K562 (cell line): ENCODE measurements at regions not wholly inside any gene's neighbourhood (a gene's known extent, or its start where the extent isn't known, plus 50 kb on each side); places are given as distances from the start of the nearest gene placed in this dataset.
A peak's percentile ranks its signal among the peaks of the same experiment; 100 is the strongest.

Experiments used
- FOXK2 ChIP-seq, 2 experiments: fragments of 450-650 bp; IDR thresholded peaks in 1 of 2; conservative IDR thresholded peaks in 1 of 2; 2 replicates each; pipeline ENCODE4 v1.6.1; 2016; ENCODE audit warnings: low read depth in 2 of 2, mild to moderate bottlenecking in 1 of 2
- HEY1 ChIP-seq: fragments of 250-450 bp; sonication (Bioruptor Pico); IDR thresholded peaks from 2 replicates; pipeline ENCODE4 v1.5.0; 2020; ENCODE audit warnings: mild to moderate bottlenecking, moderate library complexity, borderline replicate concordance
- HNRNPL ChIP-seq: fragments of 200-400 bp; formaldehyde crosslinking; IDR thresholded peaks from 2 replicates; pipeline ENCODE4 v1.6.1; 2017; ENCODE audit warnings: low read depth, mild to moderate bottlenecking, low read length
- HOXB6 ChIP-seq: fragments of 250-450 bp; sonication (Bioruptor Pico); IDR thresholded peaks from 2 replicates; pipeline ENCODE4 v1.5.1; 2022; ENCODE audit warnings: mild to moderate bottlenecking, borderline replicate concordance
- KDM2B ChIP-seq: fragments of 250-450 bp; sonication (Bioruptor Pico); IDR thresholded peaks from 2 replicates; pipeline ENCODE4 v1.8.0; 2021; ENCODE audit warnings: mild to moderate bottlenecking, moderate library complexity
- NFE2L1 ChIP-seq: fragments of 450-650 bp; IDR thresholded peaks from 2 replicates; pipeline ENCODE4 v1.6.1; 2016; ENCODE audit warnings: missing genetic modification characterization, low read depth, mild to moderate bottlenecking, missing compliant biosample characterization, moderate library complexity, borderline replicate concordance
- OTX1 ChIP-seq: fragments of 450-650 bp; formaldehyde crosslinking; IDR thresholded peaks from 2 replicates; pipeline ENCODE4 v1.4.0; 2022; ENCODE audit warnings: mild to moderate bottlenecking
- RFX7 ChIP-seq: fragments of 250-450 bp; sonication (Bioruptor Pico); IDR thresholded peaks from 2 replicates; pipeline ENCODE4 v1.5.1; 2021; ENCODE audit warnings: mild to moderate bottlenecking
- ZFPM2 ChIP-seq: fragments of 250-450 bp; sonication (Bioruptor Pico); IDR thresholded peaks from 2 replicates; pipeline ENCODE4 v1.5.1; 2022; ENCODE audit warnings: mild to moderate bottlenecking
- ZNF280A ChIP-seq: fragments of 450-650 bp; IDR thresholded peaks from 2 replicates; pipeline ENCODE4 v1.6.1; 2018; ENCODE audit warnings: mild to moderate bottlenecking, low read depth; ENCODE audit not compliant: partially characterized antibody
- TF ChIP-seq, protein P1 (sequence below): IDR thresholded peaks from 2 replicates; pipeline ENCODE4 v1.6.1; 2011; ENCODE audit not compliant: insufficient read length; ENCODE audit errors: extremely low read depth
- TF ChIP-seq, protein P2 (sequence below), 2 experiments: fragments of 450-650 bp; formaldehyde crosslinking in 1 of 2; IDR thresholded peaks; 2 replicates each; pipeline versions ENCODE4 v1.4.0 to v1.6.1; 2014 to 2020; ENCODE audit warnings: mild to moderate bottlenecking in 2 of 2, borderline replicate concordance in 1 of 2, low read depth in 1 of 2
- TF ChIP-seq, protein P3 (sequence below): sonication (generic); formaldehyde crosslinking; IDR thresholded peaks from 2 replicates; pipeline ENCODE4 v1.8.1; 2023; ENCODE audit warnings: mild to moderate bottlenecking, missing genetic modification reagents

DNA sequence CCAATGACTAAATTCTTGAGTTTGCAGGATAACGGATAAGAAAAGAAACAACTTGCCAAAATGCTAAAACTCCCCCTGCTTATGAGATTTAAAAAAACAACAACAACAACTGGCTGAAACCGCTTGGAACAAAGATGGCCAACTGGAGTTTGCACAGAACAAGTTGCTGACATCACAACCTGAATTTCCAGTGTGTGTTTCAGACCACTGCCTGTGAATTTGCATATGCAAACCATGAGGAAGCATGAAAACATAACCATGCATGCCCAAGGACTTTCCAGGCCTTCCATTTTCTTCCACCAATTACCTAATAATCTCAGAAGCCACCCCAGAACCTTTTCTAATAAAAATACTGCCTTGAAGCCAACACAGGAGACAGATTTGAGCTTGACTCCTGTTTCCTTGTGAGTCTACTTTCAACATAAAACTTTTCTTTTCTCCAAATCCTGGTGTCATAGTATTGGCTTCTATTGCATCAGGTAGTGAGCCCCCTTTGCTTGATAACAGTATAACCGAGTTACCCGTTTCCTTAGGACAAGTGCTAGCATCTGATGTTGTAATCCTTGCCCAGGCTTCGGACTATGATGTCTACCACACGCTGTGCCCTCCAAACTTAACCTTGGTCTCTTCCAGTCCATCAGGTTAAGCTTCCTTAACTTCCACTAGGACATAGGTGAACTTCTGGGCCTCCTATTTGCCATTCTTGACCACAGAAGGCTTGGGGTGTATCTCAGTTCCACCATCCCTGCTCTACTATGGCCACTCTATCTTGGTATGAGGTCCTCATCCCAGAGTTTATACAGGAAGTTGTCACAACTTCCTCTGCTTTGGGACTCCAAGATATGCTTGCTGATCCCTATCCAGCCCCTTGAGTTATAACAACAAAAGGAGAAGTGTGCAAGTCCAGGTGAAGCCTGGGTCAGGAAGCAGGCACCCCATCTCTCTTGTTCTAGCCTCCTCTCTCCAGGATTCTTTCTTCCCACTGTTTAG is 385.5 kb upstream of the INTU start (continued):
- TF ChIP-seq, protein P1, sequence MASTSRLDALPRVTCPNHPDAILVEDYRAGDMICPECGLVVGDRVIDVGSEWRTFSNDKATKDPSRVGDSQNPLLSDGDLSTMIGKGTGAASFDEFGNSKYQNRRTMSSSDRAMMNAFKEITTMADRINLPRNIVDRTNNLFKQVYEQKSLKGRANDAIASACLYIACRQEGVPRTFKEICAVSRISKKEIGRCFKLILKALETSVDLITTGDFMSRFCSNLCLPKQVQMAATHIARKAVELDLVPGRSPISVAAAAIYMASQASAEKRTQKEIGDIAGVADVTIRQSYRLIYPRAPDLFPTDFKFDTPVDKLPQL, result no peak
- no peak for TF ChIP-seq ZNF280A
- no peak for TF ChIP-seq NFE2L1 (tag)
- TF ChIP-seq HNRNPL, result no peak
- no peak for TF ChIP-seq ZFPM2 (CRISPR knock-in tag)
- TF ChIP-seq, protein P2, sequence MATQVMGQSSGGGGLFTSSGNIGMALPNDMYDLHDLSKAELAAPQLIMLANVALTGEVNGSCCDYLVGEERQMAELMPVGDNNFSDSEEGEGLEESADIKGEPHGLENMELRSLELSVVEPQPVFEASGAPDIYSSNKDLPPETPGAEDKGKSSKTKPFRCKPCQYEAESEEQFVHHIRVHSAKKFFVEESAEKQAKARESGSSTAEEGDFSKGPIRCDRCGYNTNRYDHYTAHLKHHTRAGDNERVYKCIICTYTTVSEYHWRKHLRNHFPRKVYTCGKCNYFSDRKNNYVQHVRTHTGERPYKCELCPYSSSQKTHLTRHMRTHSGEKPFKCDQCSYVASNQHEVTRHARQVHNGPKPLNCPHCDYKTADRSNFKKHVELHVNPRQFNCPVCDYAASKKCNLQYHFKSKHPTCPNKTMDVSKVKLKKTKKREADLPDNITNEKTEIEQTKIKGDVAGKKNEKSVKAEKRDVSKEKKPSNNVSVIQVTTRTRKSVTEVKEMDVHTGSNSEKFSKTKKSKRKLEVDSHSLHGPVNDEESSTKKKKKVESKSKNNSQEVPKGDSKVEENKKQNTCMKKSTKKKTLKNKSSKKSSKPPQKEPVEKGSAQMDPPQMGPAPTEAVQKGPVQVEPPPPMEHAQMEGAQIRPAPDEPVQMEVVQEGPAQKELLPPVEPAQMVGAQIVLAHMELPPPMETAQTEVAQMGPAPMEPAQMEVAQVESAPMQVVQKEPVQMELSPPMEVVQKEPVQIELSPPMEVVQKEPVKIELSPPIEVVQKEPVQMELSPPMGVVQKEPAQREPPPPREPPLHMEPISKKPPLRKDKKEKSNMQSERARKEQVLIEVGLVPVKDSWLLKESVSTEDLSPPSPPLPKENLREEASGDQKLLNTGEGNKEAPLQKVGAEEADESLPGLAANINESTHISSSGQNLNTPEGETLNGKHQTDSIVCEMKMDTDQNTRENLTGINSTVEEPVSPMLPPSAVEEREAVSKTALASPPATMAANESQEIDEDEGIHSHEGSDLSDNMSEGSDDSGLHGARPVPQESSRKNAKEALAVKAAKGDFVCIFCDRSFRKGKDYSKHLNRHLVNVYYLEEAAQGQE (IDR thresholded peaks at IDR 0.05; ENCODE audit: borderline replicate concordance), result peak; percentile 45
- TF ChIP-seq, protein P2 (CRISPR knock-in tag; IDR thresholded peaks at IDR 0.05; ENCODE audit: low read depth), result no peak
- no peak for TF ChIP-seq HEY1 (CRISPR knock-in tag)
- TF ChIP-seq, protein P3, sequence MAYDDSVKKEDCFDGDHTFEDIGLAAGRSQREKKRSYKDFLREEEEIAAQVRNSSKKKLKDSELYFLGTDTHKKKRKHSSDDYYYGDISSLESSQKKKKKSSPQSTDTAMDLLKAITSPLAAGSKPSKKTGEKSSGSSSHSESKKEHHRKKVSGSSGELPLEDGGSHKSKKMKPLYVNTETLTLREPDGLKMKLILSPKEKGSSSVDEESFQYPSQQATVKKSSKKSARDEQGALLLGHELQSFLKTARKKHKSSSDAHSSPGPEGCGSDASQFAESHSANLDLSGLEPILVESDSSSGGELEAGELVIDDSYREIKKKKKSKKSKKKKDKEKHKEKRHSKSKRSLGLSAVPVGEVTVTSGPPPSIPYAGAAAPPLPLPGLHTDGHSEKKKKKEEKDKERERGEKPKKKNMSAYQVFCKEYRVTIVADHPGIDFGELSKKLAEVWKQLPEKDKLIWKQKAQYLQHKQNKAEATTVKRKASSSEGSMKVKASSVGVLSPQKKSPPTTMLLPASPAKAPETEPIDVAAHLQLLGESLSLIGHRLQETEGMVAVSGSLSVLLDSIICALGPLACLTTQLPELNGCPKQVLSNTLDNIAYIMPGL (CRISPR knock-in tag), result no peak
- TF ChIP-seq RFX7 (CRISPR knock-in tag), result no peak
- TF ChIP-seq KDM2B (CRISPR knock-in tag), result no peak
- no peak for TF ChIP-seq HOXB6
- no peak for TF ChIP-seq FOXK2 (conservative IDR thresholded peaks at IDR 0.05 in 1 of 2, IDR thresholded peaks at IDR 0.05 in 1 of 2; ENCODE audit: low read depth in 2 of 2)
- TF ChIP-seq OTX1 (CRISPR knock-in tag), result no peak
